HEK293 (cell line): ENCODE measurements at regions not wholly inside any gene's neighbourhood (a gene's known extent, or its start where the extent isn't known, plus 50 kb on each side); places are given as distances from the start of the nearest gene placed in this dataset.

Experiments
- CTCF ChIA-PET: fragments of 350-600 bp; formaldehyde crosslinking; extraction: SDS; loops from one replicate; lab custom pipeline; 2021; ENCODE audit warnings: antibody characterized with exemption; lab: Yijun Ruan, JAX
- POLR2A ChIA-PET: fragments of 300-600 bp; formaldehyde crosslinking; extraction: SDS; loops from one replicate; lab custom pipeline; 2020; ENCODE audit warnings: antibody characterized with exemption, inconsistent platforms; lab: Yijun Ruan, JAX
- H3K27ac ChIP-seq: fragments of 200-500 bp; sonication (Bioruptor generic); 2 replicates; pipeline ENCODE4 v1.5.1; 2014; ENCODE audit warnings: low read depth, low read length, control low read depth, inconsistent platforms; ENCODE audit errors: extremely low read depth
- H3K36me3 ChIP-seq, 2 experiments: fragments of 200-500 bp in 1 of 2; sonication (Bioruptor generic) in 1 of 2; 1 replicate in 1 of 2; 2 replicates in 1 of 2; pipeline ENCODE4 v1.5.1; 2014 to 2017; ENCODE audit warnings: inconsistent platforms in 2 of 2, low read length in 2 of 2; ENCODE audit not compliant: control insufficient read depth in 2 of 2, insufficient read depth in 1 of 2
- H3K4me1 ChIP-seq: fragments of 200-500 bp; sonication (Bioruptor generic); 2 replicates; pipeline ENCODE4 v1.5.1; 2014; ENCODE audit warnings: mild to moderate bottlenecking, low read length, inconsistent platforms; ENCODE audit not compliant: control insufficient read depth, insufficient read depth
- H3K4me3 ChIP-seq: 2 replicates; pipeline ENCODE4 v1.5.1; 2011; ENCODE audit warnings: low read depth, mild to moderate bottlenecking, control low read depth, low read length, moderate library complexity
- H3K9me3 ChIP-seq: fragments of 200-500 bp; sonication (Bioruptor generic); 2 replicates; pipeline ENCODE4 v1.5.1; 2014; ENCODE audit warnings: low read depth, low read length, inconsistent platforms; ENCODE audit not compliant: control insufficient read depth, insufficient read depth
- EGR2 ChIP-seq: fragments of 450-650 bp; formaldehyde crosslinking; IDR thresholded peaks from 2 replicates; pipeline ENCODE4 v1.5.1; 2016; ENCODE audit warnings: low read depth, missing biosample characterization, missing genetic modification characterization
- HOXA7 ChIP-seq: sonication (generic); formaldehyde crosslinking; IDR thresholded peaks from 2 replicates; pipeline ENCODE4 v1.8.1; 2022; ENCODE audit warnings: missing genetic modification reagents, borderline replicate concordance
- KLF1 ChIP-seq: fragments of 450-650 bp; formaldehyde crosslinking; IDR thresholded peaks from 2 replicates; pipeline ENCODE4 v1.5.1; 2016; ENCODE audit warnings: missing biosample characterization, missing genetic modification characterization
- KLF9 ChIP-seq: fragments of 450-650 bp; formaldehyde crosslinking; IDR thresholded peaks from 2 replicates; pipeline ENCODE4 v1.5.1; 2016; ENCODE audit warnings: missing biosample characterization, missing genetic modification characterization, low read depth
- MZF1 ChIP-seq: fragments of 450-650 bp; formaldehyde crosslinking; IDR thresholded peaks from 2 replicates; pipeline ENCODE4 v1.5.1; 2017; ENCODE audit warnings: missing biosample characterization, missing genetic modification characterization, borderline replicate concordance
- OSR2 ChIP-seq: fragments of 450-650 bp; formaldehyde crosslinking; IDR thresholded peaks from 2 replicates; pipeline ENCODE4 v1.5.1; 2016; ENCODE audit warnings: missing biosample characterization, missing genetic modification characterization
- WT1 ChIP-seq: fragments of 450-650 bp; formaldehyde crosslinking; IDR thresholded peaks from 2 replicates; pipeline ENCODE4 v1.5.1; 2016; ENCODE audit warnings: missing biosample characterization, missing genetic modification characterization
- YY1 ChIP-seq: fragments of 450-650 bp; formaldehyde crosslinking; IDR thresholded peaks from 2 replicates; pipeline ENCODE4 v1.5.1; 2018; ENCODE audit warnings: missing biosample characterization, missing genetic modification characterization
- ZBTB20 ChIP-seq: fragments of 450-650 bp; formaldehyde crosslinking; IDR thresholded peaks from 2 replicates; pipeline ENCODE4 v1.5.1; 2016; ENCODE audit warnings: missing biosample characterization, missing genetic modification characterization
- ZBTB48 ChIP-seq: fragments of 450-650 bp; formaldehyde crosslinking; IDR thresholded peaks from 2 replicates; pipeline ENCODE4 v1.5.1; 2016; ENCODE audit warnings: missing biosample characterization, missing genetic modification characterization
- ZNF174 ChIP-seq: fragments of 450-650 bp; formaldehyde crosslinking; IDR thresholded peaks from 2 replicates; pipeline ENCODE4 v1.5.0; 2017; ENCODE audit warnings: missing biosample characterization, mild to moderate bottlenecking, missing genetic modification characterization
- ZNF175 ChIP-seq: fragments of 450-650 bp; formaldehyde crosslinking; IDR thresholded peaks from 2 replicates; pipeline ENCODE4 v1.5.1; 2016; ENCODE audit warnings: missing biosample characterization, missing genetic modification characterization
- ZNF223 ChIP-seq: fragments of 450-650 bp; formaldehyde crosslinking; IDR thresholded peaks from 2 replicates; pipeline ENCODE4 v1.5.1; 2016; ENCODE audit warnings: missing biosample characterization, missing genetic modification characterization
- ZNF37A ChIP-seq: fragments of 450-650 bp; IDR thresholded peaks from 2 replicates; pipeline ENCODE4 v1.5.1; 2018; ENCODE audit warnings: missing biosample characterization, missing genetic modification characterization
- ZNF449 ChIP-seq: fragments of 450-650 bp; formaldehyde crosslinking; IDR thresholded peaks from 2 replicates; pipeline ENCODE4 v1.5.1; 2017; ENCODE audit warnings: missing biosample characterization, mild to moderate bottlenecking, missing genetic modification characterization, moderate library complexity
- ZNF518A ChIP-seq: fragments of 450-650 bp; formaldehyde crosslinking; conservative IDR thresholded peaks from 2 replicates; pipeline ENCODE4 v1.5.1; 2016; ENCODE audit warnings: low read depth, missing biosample characterization, missing genetic modification characterization
- ZNF521 ChIP-seq: fragments of 450-650 bp; formaldehyde crosslinking; IDR thresholded peaks from 2 replicates; pipeline ENCODE4 v1.5.1; 2017; ENCODE audit warnings: missing biosample characterization, mild to moderate bottlenecking, missing genetic modification characterization
- ZNF571 ChIP-seq: fragments of 450-650 bp; formaldehyde crosslinking; IDR thresholded peaks from 2 replicates; pipeline ENCODE4 v1.5.0; 2017; ENCODE audit warnings: missing biosample characterization, missing genetic modification characterization
- ZNF585B ChIP-seq: fragments of 450-650 bp; formaldehyde crosslinking; IDR thresholded peaks from 2 replicates; pipeline ENCODE4 v1.5.1; 2016; ENCODE audit warnings: missing biosample characterization, missing genetic modification characterization
- ZNF600 ChIP-seq: fragments of 450-650 bp; formaldehyde crosslinking; IDR thresholded peaks from 2 replicates; pipeline ENCODE4 v1.5.1; 2016; ENCODE audit warnings: missing biosample characterization, missing genetic modification characterization
- ZNF610 ChIP-seq: fragments of 450-650 bp; formaldehyde crosslinking; IDR thresholded peaks from 2 replicates; pipeline ENCODE4 v1.5.1; 2016; ENCODE audit warnings: missing biosample characterization, missing genetic modification characterization, borderline replicate concordance
- ZNF654 ChIP-seq: fragments of 450-650 bp; formaldehyde crosslinking; IDR thresholded peaks from 2 replicates; pipeline ENCODE4 v1.5.1; 2016; ENCODE audit warnings: low read depth, missing biosample characterization, missing genetic modification characterization
- ZNF660 ChIP-seq: fragments of 450-650 bp; IDR thresholded peaks from 2 replicates; pipeline ENCODE4 v1.5.1; 2018; ENCODE audit warnings: missing biosample characterization, mild to moderate bottlenecking, missing genetic modification characterization
- ZNF670 ChIP-seq: fragments of 450-650 bp; formaldehyde crosslinking; IDR thresholded peaks from 2 replicates; pipeline ENCODE4 v1.5.1; 2016; ENCODE audit warnings: missing biosample characterization, missing genetic modification characterization, low read depth
- ZNF843 ChIP-seq: fragments of 450-650 bp; formaldehyde crosslinking; IDR thresholded peaks from 2 replicates; pipeline ENCODE4 v1.5.1; 2016; ENCODE audit warnings: missing biosample characterization, missing genetic modification characterization
- ZSCAN16 ChIP-seq: fragments of 450-650 bp; formaldehyde crosslinking; IDR thresholded peaks from 2 replicates; pipeline ENCODE4 v1.5.1; 2016; ENCODE audit warnings: missing biosample characterization, missing genetic modification characterization

DNA sequence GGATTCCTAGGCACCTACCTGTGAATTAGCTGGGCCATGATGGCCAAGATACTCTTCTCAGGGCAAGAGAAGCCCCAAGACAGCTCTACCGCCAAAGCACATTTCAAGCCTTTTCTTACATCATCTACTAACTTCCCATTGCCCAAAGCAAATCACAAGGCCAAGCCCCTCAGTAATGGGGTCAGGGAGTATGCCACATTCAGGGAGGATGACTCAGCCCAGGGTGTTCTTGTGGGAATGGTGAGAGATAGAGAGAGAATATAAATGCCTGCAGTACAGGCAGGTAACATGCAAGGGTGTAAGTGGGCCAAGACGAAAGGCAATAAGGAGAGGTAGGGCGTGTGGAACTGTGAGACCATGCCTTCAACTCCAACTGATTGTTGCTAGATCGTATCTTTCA, 162.5 kb upstream of the ISX start:
- POLR2A ChIA-PET, result interaction anchor here (0.6 kb wide), 1 partner anchor 1513 kb away, joined by 5 read pairs; no protein-coding TSS in a partner anchor

DNA sequence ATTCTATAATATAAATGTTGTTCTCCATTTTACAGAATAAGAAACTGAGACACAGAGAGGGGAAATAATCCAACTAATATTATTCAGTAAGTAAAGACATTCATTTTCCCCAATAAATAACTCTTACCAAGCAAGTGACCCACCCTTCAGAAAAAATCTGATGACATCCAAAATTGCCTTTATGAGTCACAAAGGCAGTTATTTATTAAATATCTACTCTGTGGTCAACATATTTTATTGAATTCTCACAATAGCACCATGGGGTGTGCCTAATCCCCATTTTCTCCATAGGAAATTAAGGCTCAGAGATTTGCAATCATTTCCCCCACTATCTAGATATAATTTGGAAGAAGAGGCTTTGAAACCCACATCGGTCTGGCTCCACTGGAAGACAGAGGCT, 161.5 kb upstream of the ISX start:
- H3K9me3 ChIP-seq, result no peaks in the 10 kb centered on the region
- ChIA-PET POLR2A (no interaction called here), CTCF (interaction anchor here (1.2 kb wide), 1 partner anchor 9 kb away, joined by 4 read pairs; no protein-coding TSS in a partner anchor)
- H3K36me3 ChIP-seq, result no peaks in the 10 kb centered on the region
- H3K27ac ChIP-seq, result no peak overlapping the region
- H3K4me3 ChIP-seq, result no peak overlapping the region
- H3K4me1 ChIP-seq, result no peaks in the 10 kb centered on the region
- TF ChIP-seq ZNF654 (tag by site-specific recombination) (no peak), ZNF571 (tag by site-specific recombination) (no peak), ZNF174 (no peak), ZSCAN16 (no peak), OSR2 (tag by site-specific recombination) (no peak), ZNF610 (tag by site-specific recombination) (no peak), ZBTB20 (tag by site-specific recombination) (no peak), ZNF518A (tag by site-specific recombination) (no peak)

More for the DNA sequence above, 162.5 kb upstream of the ISX start:
- Histone ChIP-seq H3K36me3 (no peaks in the 10 kb centered on the region), H3K4me1 (no peaks in the 10 kb centered on the region), H3K4me3 (no peak overlapping the region), H3K27ac (no peak overlapping the region), H3K9me3 (no peaks in the 10 kb centered on the region)
- CTCF ChIA-PET, result interaction anchor here (1.2 kb wide), 1 partner anchor 10 kb away, joined by 4 read pairs; no protein-coding TSS in a partner anchor
- no peak for TF ChIP-seq ZNF449 (tag by site-specific recombination)
- no peak for TF ChIP-seq ZNF660 (tag by site-specific recombination)
- TF ChIP-seq ZNF518A (tag by site-specific recombination), result no peak
- no peak for TF ChIP-seq ZBTB48 (tag by site-specific recombination)
- TF ChIP-seq ZNF585B (tag by site-specific recombination), result no peak
- no peak for TF ChIP-seq WT1 (tag by site-specific recombination)
- no peak for TF ChIP-seq ZNF175 (tag by site-specific recombination)
- no peak for TF ChIP-seq ZNF670 (tag by site-specific recombination)
- no peak for TF ChIP-seq ZNF600
- no peak for TF ChIP-seq ZNF223 (tag by site-specific recombination)
- TF ChIP-seq MZF1, result no peak
- no peak for TF ChIP-seq ZNF843
- no peak for TF ChIP-seq ZNF521 (tag by site-specific recombination)
- no peak for TF ChIP-seq EGR2 (tag by site-specific recombination)
- TF ChIP-seq KLF9 (tag by site-specific recombination), result no peak
- TF ChIP-seq ZBTB20 (tag by site-specific recombination), result no peak
- TF ChIP-seq YY1 (tag by site-specific recombination), result no peak
- TF ChIP-seq KLF1 (tag by site-specific recombination), result no peak
- no peak for TF ChIP-seq ZNF37A (tag by site-specific recombination)
- TF ChIP-seq HOXA7 (CRISPR knock-in tag), result no peak
